ENCODE measurements at regions not wholly inside any gene's neighbourhood (a gene's known extent, or its start where the extent isn't known, plus 50 kb on each side); places are given as distances from the start of the nearest gene placed in this dataset.

- no peak for TF ChIP-seq CTCF (IDR thresholded peaks at IDR 0.05)
- intact Hi-C loops (cut with DNase I): no loop called here
- no peaks in the 10 kb centered on the region for H3K9me3 ChIP-seq
- H3K4me1 ChIP-seq: no peaks in the 10 kb centered on the region
- H3K36me3 ChIP-seq: no peaks in the 10 kb centered on the region
- no peak overlapping the region for H3K4me3 ChIP-seq
- H3K27me3 ChIP-seq: no peaks in the 10 kb centered on the region
- DNase-seq: no peak
- ATAC-seq: no peak
- no peak overlapping the region for H3K27ac ChIP-seq
Measured at GRCh38 chr2:103327386-103327785, 565.6 kb downstream of the TMEM182 start.

GRCh38 chr2:103327966-103328365 lies 566.1 kb downstream of the TMEM182 start:
- Histone ChIP-seq H3K27me3 (no peaks in the 10 kb centered on the region), H3K9me3 (no peaks in the 10 kb centered on the region), H3K27ac (no peak overlapping the region), H3K36me3 (no peaks in the 10 kb centered on the region), H3K4me1 (no peaks in the 10 kb centered on the region), H3K4me3 (no peak overlapping the region)
- intact Hi-C loops (cut with DNase I): no loop called here
- TF ChIP-seq CTCF (IDR thresholded peaks at IDR 0.05): no peak
- ATAC-seq (no peak), DNase-seq (no peak)

GRCh38 chr2:103335403-103335802 lies 573.6 kb downstream of the TMEM182 start:
- Histone ChIP-seq H3K4me3 (no peak overlapping the region), H3K27ac (no peak overlapping the region), H3K27me3 (no peaks in the 10 kb centered on the region), H3K36me3 (no peaks in the 10 kb centered on the region), H3K9me3 (no peaks in the 10 kb centered on the region), H3K4me1 (no peaks in the 10 kb centered on the region)
- ATAC-seq (no peak), DNase-seq (no peak)
- intact Hi-C loops (cut with DNase I): no loop called here
- TF ChIP-seq CTCF (IDR thresholded peaks at IDR 0.05): no peak

GRCh38 chr2:103338819-103339218 lies 577.0 kb downstream of the TMEM182 start:
- Histone ChIP-seq H3K27me3 (no peaks in the 10 kb centered on the region), H3K4me1 (no peaks in the 10 kb centered on the region), H3K27ac (no peak overlapping the region), H3K36me3 (no peaks in the 10 kb centered on the region), H3K4me3 (no peak overlapping the region), H3K9me3 (peaks cover 0 to 10% of the 10 kb centered on the region in 2 donors)
- no peak for TF ChIP-seq CTCF (IDR thresholded peaks at IDR 0.05)
- no peak for DNase-seq
- intact Hi-C loops (cut with DNase I): no loop called here
- no peak for ATAC-seq

- H3K9me3 ChIP-seq: peaks cover 0 to 18% of the 10 kb centered on the region in 2 donors
- ATAC-seq: no peak
- no peak overlapping the region for H3K4me3 ChIP-seq
- H3K36me3 ChIP-seq: no peaks in the 10 kb centered on the region
- no peak for TF ChIP-seq CTCF (IDR thresholded peaks at IDR 0.05)
- no peaks in the 10 kb centered on the region for H3K4me1 ChIP-seq
- no peak for DNase-seq
- H3K27me3 ChIP-seq: no peaks in the 10 kb centered on the region
- intact Hi-C loops (cut with DNase I): no loop called here
- no peak overlapping the region for H3K27ac ChIP-seq
Measured at GRCh38 chr2:103346780-103347179, 584.9 kb downstream of the TMEM182 start.

Data from left lung (tissue), 4 donors.